ENCODE measurements at regions not wholly inside any gene's neighbourhood (a gene's known extent, or its start where the extent isn't known, plus 50 kb on each side); places are given as distances from the start of the nearest gene placed in this dataset.
A peak's percentile ranks its signal among the peaks of the same experiment; 100 is the strongest.

GRCh38 chr5:64074533-64074932, 91.1 kb upstream of the RNF180 start:
- Histone ChIP-seq H3K27ac (no peak overlapping the region), H3K4me1 (ENCODE audit: insufficient read depth) (no peaks in the 10 kb centered on the region), H3K79me2 (ENCODE audit: insufficient read depth) (no peaks in the 10 kb centered on the region), H3K4me3 (no peak overlapping the region), H3K9ac (no peak overlapping the region), H2AFZ (no peak overlapping the region), H3K9me3 (ENCODE audit: low read depth) (no peaks in the 10 kb centered on the region), H3K9me2 (ENCODE audit: insufficient read depth) (no peaks in the 10 kb centered on the region), H3K27me3 (replicated peaks; ENCODE audit: insufficient read depth) (no peaks in the 10 kb centered on the region), H4K20me1 (ENCODE audit: insufficient read depth) (no peaks in the 10 kb centered on the region), H3K36me3 (ENCODE audit: low read depth) (no peaks in the 10 kb centered on the region), H3F3A (ENCODE audit: insufficient read depth) (no peaks in the 10 kb centered on the region), H3K4me2 (ENCODE audit: unreplicated experiment) (no peak overlapping the region)
- 5 to 7% methylated on average over 2 of the region's 2 CpGs for WGBS, 2 experiments (ENCODE audit: low coverage in 1 of 2, low lambda C conversion rate in 2 of 2, missing lambda C conversion rate in 2 of 2)
- in situ Hi-C loops (cut with MboI): no loop called here
- TF ChIP-seq EZH2 (IDR thresholded peaks at IDR 0.05; ENCODE audit: insufficient read depth, poor library complexity, severe bottlenecking) (no peak), EZH2phosphoT487 (IDR thresholded peaks at IDR 0.05; ENCODE audit: insufficient read depth, low read depth) (no peak)
- DNase-seq: peak; percentile 54

GRCh38 chr5:64069486-64069885, 96.2 kb upstream of the RNF180 start:
- no peak overlapping the region for H3K4me2 ChIP-seq (ENCODE audit: unreplicated experiment)
- H3K36me3 ChIP-seq (ENCODE audit: low read depth): no peaks in the 10 kb centered on the region
- no peaks in the 10 kb centered on the region for H3F3A ChIP-seq (ENCODE audit: insufficient read depth)
- H3K4me1 ChIP-seq (ENCODE audit: insufficient read depth): no peaks in the 10 kb centered on the region
- no peaks in the 10 kb centered on the region for H3K79me2 ChIP-seq (ENCODE audit: insufficient read depth)
- DNase-seq: no peak
- H3K9ac ChIP-seq: no peak overlapping the region
- in situ Hi-C loops (cut with MboI): no loop called here
- TF ChIP-seq EZH2phosphoT487 (IDR thresholded peaks at IDR 0.05; ENCODE audit: insufficient read depth, low read depth): no peak
- TF ChIP-seq EZH2 (IDR thresholded peaks at IDR 0.05; ENCODE audit: insufficient read depth, poor library complexity, severe bottlenecking): no peak
- H3K27me3 ChIP-seq (replicated peaks; ENCODE audit: insufficient read depth): no peaks in the 10 kb centered on the region
- no peaks in the 10 kb centered on the region for H3K9me2 ChIP-seq (ENCODE audit: insufficient read depth)
- no peak overlapping the region for H3K4me3 ChIP-seq
- no peak overlapping the region for H2AFZ ChIP-seq
- no peak overlapping the region for H3K27ac ChIP-seq
- no peaks in the 10 kb centered on the region for H4K20me1 ChIP-seq (ENCODE audit: insufficient read depth)
- no peaks in the 10 kb centered on the region for H3K9me3 ChIP-seq (ENCODE audit: low read depth)

GRCh38 chr5:64050296-64050695, 88.1 kb upstream of the HTR1A start:
- no peak overlapping the region for H3K4me3 ChIP-seq
- H3K9me2 ChIP-seq (ENCODE audit: insufficient read depth): no peaks in the 10 kb centered on the region
- H3K27ac ChIP-seq: no peak overlapping the region
- H3F3A ChIP-seq (ENCODE audit: insufficient read depth): no peaks in the 10 kb centered on the region
- no peak overlapping the region for H2AFZ ChIP-seq
- no peak for DNase-seq
- H3K4me1 ChIP-seq (ENCODE audit: insufficient read depth): no peaks in the 10 kb centered on the region
- H3K27me3 ChIP-seq (replicated peaks; ENCODE audit: insufficient read depth): no peaks in the 10 kb centered on the region
- H3K9ac ChIP-seq: no peak overlapping the region
- H3K36me3 ChIP-seq (ENCODE audit: low read depth): no peaks in the 10 kb centered on the region
- peaks cover 6% of the 10 kb centered on the region for H3K9me3 ChIP-seq (ENCODE audit: low read depth)
- H4K20me1 ChIP-seq (ENCODE audit: insufficient read depth): no peaks in the 10 kb centered on the region
- in situ Hi-C loops (cut with MboI): no loop called here
- no peak overlapping the region for H3K4me2 ChIP-seq (ENCODE audit: unreplicated experiment)
- TF ChIP-seq EZH2 (IDR thresholded peaks at IDR 0.05; ENCODE audit: insufficient read depth, poor library complexity, severe bottlenecking) (no peak), EZH2phosphoT487 (IDR thresholded peaks at IDR 0.05; ENCODE audit: insufficient read depth, low read depth) (no peak)
- H3K79me2 ChIP-seq (ENCODE audit: insufficient read depth): no peaks in the 10 kb centered on the region

GRCh38 chr5:64040490-64040889, 78.2 kb upstream of the HTR1A start:
- H3K4me2 ChIP-seq (ENCODE audit: unreplicated experiment): no peak overlapping the region
- H3K27me3 ChIP-seq (replicated peaks; ENCODE audit: insufficient read depth): no peaks in the 10 kb centered on the region
- H3F3A ChIP-seq (ENCODE audit: insufficient read depth): no peaks in the 10 kb centered on the region
- H3K27ac ChIP-seq: no peak overlapping the region
- no peak overlapping the region for H3K9ac ChIP-seq
- peak; percentile 8 for DNase-seq
- no peak overlapping the region for H2AFZ ChIP-seq
- in situ Hi-C loops (cut with MboI): no loop called here
- H3K9me2 ChIP-seq (ENCODE audit: insufficient read depth): no peaks in the 10 kb centered on the region
- H3K4me3 ChIP-seq: no peak overlapping the region
- 17 to 21% methylated on average over 3 of the region's 3 CpGs for WGBS, 2 experiments (ENCODE audit: low coverage in 1 of 2, low lambda C conversion rate in 2 of 2, missing lambda C conversion rate in 2 of 2)
- TF ChIP-seq EZH2 (IDR thresholded peaks at IDR 0.05; ENCODE audit: insufficient read depth, poor library complexity, severe bottlenecking): no peak
- TF ChIP-seq EZH2phosphoT487 (IDR thresholded peaks at IDR 0.05; ENCODE audit: insufficient read depth, low read depth): no peak
- no peaks in the 10 kb centered on the region for H3K36me3 ChIP-seq (ENCODE audit: low read depth)
- H3K4me1 ChIP-seq (ENCODE audit: insufficient read depth): no peaks in the 10 kb centered on the region
- no peaks in the 10 kb centered on the region for H3K79me2 ChIP-seq (ENCODE audit: insufficient read depth)
- H4K20me1 ChIP-seq (ENCODE audit: insufficient read depth): no peaks in the 10 kb centered on the region
- H3K9me3 ChIP-seq (ENCODE audit: low read depth): peaks cover 2% of the 10 kb centered on the region

GRCh38 chr5:64026493-64026892, 64.2 kb upstream of the HTR1A start:
- Histone ChIP-seq H2AFZ (no peak overlapping the region), H4K20me1 (ENCODE audit: insufficient read depth) (no peaks in the 10 kb centered on the region), H3K79me2 (ENCODE audit: insufficient read depth) (no peaks in the 10 kb centered on the region), H3K4me2 (ENCODE audit: unreplicated experiment) (no peak overlapping the region), H3K27me3 (replicated peaks; ENCODE audit: insufficient read depth) (no peaks in the 10 kb centered on the region), H3K9me2 (ENCODE audit: insufficient read depth) (no peaks in the 10 kb centered on the region), H3K9me3 (ENCODE audit: low read depth) (no peaks in the 10 kb centered on the region), H3F3A (ENCODE audit: insufficient read depth) (no peaks in the 10 kb centered on the region), H3K4me3 (no peak overlapping the region), H3K27ac (no peak overlapping the region), H3K9ac (no peak overlapping the region), H3K4me1 (ENCODE audit: insufficient read depth) (no peaks in the 10 kb centered on the region), H3K36me3 (ENCODE audit: low read depth) (no peaks in the 10 kb centered on the region)
- TF ChIP-seq EZH2phosphoT487 (IDR thresholded peaks at IDR 0.05; ENCODE audit: insufficient read depth, low read depth): no peak
- TF ChIP-seq EZH2 (IDR thresholded peaks at IDR 0.05; ENCODE audit: insufficient read depth, poor library complexity, severe bottlenecking): no peak
- in situ Hi-C loops (cut with MboI): no loop called here
- DNase-seq: no peak
- 14 to 18% methylated on average over 2 of the region's 2 CpGs for WGBS, 2 experiments (ENCODE audit: low coverage in 1 of 2, low lambda C conversion rate in 2 of 2, missing lambda C conversion rate in 2 of 2)

All from GM23248 (cell line).